OCI-LY1 (cell line): ENCODE measurements at regions not wholly inside any gene's neighbourhood (a gene's known extent, or its start where the extent isn't known, plus 50 kb on each side); places are given as distances from the start of the nearest gene placed in this dataset.

ENCODE experiments used
- H2AFZ ChIP-seq: fragments of 200-600 bp; sonication (generic), shearing (Covaris generic); 2 replicates; pipeline ENCODE4 v1.6.0; 2014; ENCODE audit warnings: antibody characterized with exemption, mild to moderate bottlenecking, low read length
- H3F3A ChIP-seq: fragments of 200-600 bp; sonication (generic), shearing (Covaris generic); 2 replicates; pipeline ENCODE4 v1.6.0; 2014; ENCODE audit warnings: mild to moderate bottlenecking, antibody characterized with exemption, low read length, moderate library complexity; ENCODE audit not compliant: insufficient read depth
- H3K27ac ChIP-seq: fragments of 200-600 bp; sonication (generic); 2 replicates; pipeline ENCODE4 v1.5.1; 2014; ENCODE audit warnings: low read length, mixed run types, mild to moderate bottlenecking, low read depth; ENCODE audit not compliant: poor library complexity, severe bottlenecking
- H3K27me3 ChIP-seq: fragments of 200-600 bp; sonication (generic); 2 replicates; pipeline ENCODE4 v1.6.0; 2014; ENCODE audit warnings: antibody characterized with exemption, mild to moderate bottlenecking, low read length, moderate library complexity; ENCODE audit not compliant: insufficient read depth
- H3K36me3 ChIP-seq: fragments of 200-600 bp; sonication (generic); 2 replicates; pipeline ENCODE4 v1.6.1; 2014; ENCODE audit warnings: mild to moderate bottlenecking, antibody characterized with exemption, low read length, moderate library complexity, mixed read lengths; ENCODE audit not compliant: insufficient read depth
- H3K4me1 ChIP-seq: fragments of 200-600 bp; sonication (generic); 2 replicates; pipeline ENCODE4 v1.5.1; 2014; ENCODE audit warnings: mild to moderate bottlenecking, low read length, moderate library complexity; ENCODE audit not compliant: insufficient read depth, severe bottlenecking
- H3K4me2 ChIP-seq: fragments of 200-600 bp; sonication (generic), shearing (Covaris generic); 2 replicates; pipeline ENCODE4 v1.6.1; 2014; ENCODE audit warnings: low read length
- H3K4me3 ChIP-seq: fragments of 200-600 bp; sonication (generic); 2 replicates; pipeline ENCODE4 v1.5.1; 2014; ENCODE audit warnings: low read length, low read depth, mild to moderate bottlenecking, mixed read lengths; ENCODE audit not compliant: poor library complexity, severe bottlenecking
- H3K79me2 ChIP-seq: fragments of 200-600 bp; shearing (Covaris generic); 2 replicates; pipeline ENCODE4 v1.6.1; 2016; ENCODE audit warnings: mixed run types, low read length, mixed read lengths; ENCODE audit not compliant: insufficient read depth
- H3K9ac ChIP-seq: fragments of 200-600 bp; sonication (generic), shearing (Covaris generic); 2 replicates; pipeline ENCODE4 v1.6.1; 2014; ENCODE audit warnings: mild to moderate bottlenecking, low read length, mixed read lengths
- H3K9me2 ChIP-seq: fragments of 200-600 bp; sonication (generic), shearing (Covaris generic); 2 replicates; pipeline ENCODE4 v1.6.1; 2014; ENCODE audit warnings: low read depth, mild to moderate bottlenecking, low read length, mixed read lengths
- H3K9me3 ChIP-seq: fragments of 200-600 bp; shearing (Covaris generic); 2 replicates; pipeline ENCODE4 v1.6.1; 2014; ENCODE audit warnings: low read length, mixed read lengths
- H4K20me1 ChIP-seq: fragments of 200-600 bp; sonication (generic), shearing (Covaris generic); 2 replicates; pipeline ENCODE4 v1.6.0; 2016; ENCODE audit warnings: mild to moderate bottlenecking, low read length; ENCODE audit not compliant: insufficient read depth
- CTCF ChIP-seq: fragments of 200-600 bp; sonication (generic), shearing (Covaris generic); IDR thresholded peaks from 2 replicates; pipeline ENCODE4 v1.5.1; 2017; ENCODE audit warnings: mild to moderate bottlenecking, antibody characterized with exemption, low read length, moderate library complexity, mixed read lengths
- EZH2 ChIP-seq: fragments of 200-600 bp; sonication (generic), shearing (Covaris generic); IDR thresholded peaks from 2 replicates; pipeline ENCODE4 v1.8.0; 2017; ENCODE audit warnings: borderline replicate concordance, mixed run types, mild to moderate bottlenecking, antibody characterized with exemption, low read length, moderate library complexity, mixed read lengths

GRCh38 chr20:53814060-53814459 lies 220.4 kb upstream of the ZNF217 start:
- Histone ChIP-seq H3K4me3 (no peak overlapping the region), H3F3A (no peaks in the 10 kb centered on the region), H4K20me1 (no peaks in the 10 kb centered on the region), H3K4me2 (no peak overlapping the region), H3K9me2 (no peaks in the 10 kb centered on the region), H3K9ac (no peak overlapping the region), H3K9me3 (0 out of 2 replicates have a peak, but pooled peaks cover 4% of the 10 kb centered on the region), H3K79me2 (no peaks in the 10 kb centered on the region), H3K36me3 (no peaks in the 10 kb centered on the region), H3K27ac (no peak overlapping the region), H2AFZ (no peak overlapping the region), H3K27me3 (no peaks in the 10 kb centered on the region), H3K4me1 (no peaks in the 10 kb centered on the region)
- no peak for TF ChIP-seq EZH2
- TF ChIP-seq CTCF: no peak

- Histone ChIP-seq H3K4me2 (no peak overlapping the region), H3K36me3 (no peaks in the 10 kb centered on the region), H3K79me2 (no peaks in the 10 kb centered on the region), H4K20me1 (no peaks in the 10 kb centered on the region), H3K9me3 (0 out of 2 replicates have a peak, but pooled peaks cover 4% of the 10 kb centered on the region), H3K9ac (no peak overlapping the region), H3K4me3 (no peak overlapping the region), H2AFZ (no peak overlapping the region), H3K27ac (no peak overlapping the region), H3K27me3 (no peaks in the 10 kb centered on the region), H3K4me1 (no peaks in the 10 kb centered on the region), H3F3A (no peaks in the 10 kb centered on the region), H3K9me2 (no peaks in the 10 kb centered on the region)
- no peak for TF ChIP-seq CTCF
- TF ChIP-seq EZH2: no peak
Observed at GRCh38 chr20:53813636-53814035, 220.0 kb upstream of the ZNF217 start.

GRCh38 chr20:53811577-53811976 lies 217.9 kb upstream of the ZNF217 start:
- Histone ChIP-seq H3F3A (no peaks in the 10 kb centered on the region), H3K79me2 (no peaks in the 10 kb centered on the region), H2AFZ (no peak overlapping the region), H3K27ac (no peak overlapping the region), H3K9ac (no peak overlapping the region), H3K4me3 (no peak overlapping the region), H4K20me1 (no peaks in the 10 kb centered on the region), H3K9me2 (no peaks in the 10 kb centered on the region), H3K4me2 (no peak overlapping the region), H3K4me1 (no peaks in the 10 kb centered on the region), H3K27me3 (no peaks in the 10 kb centered on the region), H3K36me3 (no peaks in the 10 kb centered on the region), H3K9me3 (no peaks in the 10 kb centered on the region)
- TF ChIP-seq CTCF: no peak
- TF ChIP-seq EZH2: no peak
